T-helper 2 cell (primary cell): ENCODE measurements at regions not wholly inside any gene's neighbourhood (a gene's known extent, or its start where the extent isn't known, plus 50 kb on each side); places are given as distances from the start of the nearest gene placed in this dataset.
"Not testable (repeated sequence)": the region's sequence is repeated elsewhere in the genome, so short reads cannot be mapped to it uniquely, and the experiment has no call there.

Source experiments
- DNase-seq, 5 experiments: peaks; one replicate each; pipeline versions ENCODE4 v3.0.0 to v3.0.0-alpha.2; 2012 to 2022

DNA sequence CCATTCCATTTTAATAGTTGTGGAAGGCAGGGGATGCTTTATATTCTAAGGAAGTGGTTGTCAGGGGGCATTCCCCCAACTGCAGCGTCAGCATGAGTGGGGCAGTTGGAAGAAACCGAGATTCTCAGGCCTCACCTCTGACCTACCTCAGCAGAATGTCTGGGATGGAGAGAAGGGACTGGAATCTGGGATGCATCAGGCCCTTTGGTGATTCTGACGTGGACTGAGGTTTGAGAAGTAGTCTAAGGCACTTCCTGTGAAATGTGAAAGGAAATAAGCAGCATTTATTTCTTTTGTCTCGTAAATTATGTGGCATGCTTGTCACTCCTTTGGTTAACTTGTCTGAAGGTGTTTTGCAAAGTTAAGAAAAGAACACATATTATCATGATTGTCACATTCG lies 540.7 kb upstream of the NETO1 start:
- DNase-seq, result no peak

GRCh38 chr18:73407506-73407905 lies 539.7 kb upstream of the NETO1 start:
- DNase-seq, result no peak

GRCh38 chr18:73384246-73384645 lies 516.5 kb upstream of the NETO1 start:
- DNase-seq, result no peak

DNA sequence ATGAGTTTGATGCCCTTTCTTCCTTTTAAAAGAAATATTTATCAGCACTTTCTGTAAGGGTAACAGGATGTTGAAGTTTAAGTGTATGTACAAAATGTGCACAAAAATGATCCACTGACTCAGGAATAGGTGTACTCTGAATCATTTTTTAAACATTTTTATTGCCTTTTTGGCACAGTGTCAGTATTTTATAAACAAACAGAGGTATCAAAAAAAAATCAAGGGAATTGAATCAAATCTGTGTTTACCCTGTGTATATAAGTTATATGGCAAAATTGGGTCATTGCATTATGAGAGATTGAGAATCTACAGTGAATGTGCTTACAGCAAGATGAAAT lies 513.9 kb upstream of the NETO1 start:
- no peak for DNase-seq

DNA sequence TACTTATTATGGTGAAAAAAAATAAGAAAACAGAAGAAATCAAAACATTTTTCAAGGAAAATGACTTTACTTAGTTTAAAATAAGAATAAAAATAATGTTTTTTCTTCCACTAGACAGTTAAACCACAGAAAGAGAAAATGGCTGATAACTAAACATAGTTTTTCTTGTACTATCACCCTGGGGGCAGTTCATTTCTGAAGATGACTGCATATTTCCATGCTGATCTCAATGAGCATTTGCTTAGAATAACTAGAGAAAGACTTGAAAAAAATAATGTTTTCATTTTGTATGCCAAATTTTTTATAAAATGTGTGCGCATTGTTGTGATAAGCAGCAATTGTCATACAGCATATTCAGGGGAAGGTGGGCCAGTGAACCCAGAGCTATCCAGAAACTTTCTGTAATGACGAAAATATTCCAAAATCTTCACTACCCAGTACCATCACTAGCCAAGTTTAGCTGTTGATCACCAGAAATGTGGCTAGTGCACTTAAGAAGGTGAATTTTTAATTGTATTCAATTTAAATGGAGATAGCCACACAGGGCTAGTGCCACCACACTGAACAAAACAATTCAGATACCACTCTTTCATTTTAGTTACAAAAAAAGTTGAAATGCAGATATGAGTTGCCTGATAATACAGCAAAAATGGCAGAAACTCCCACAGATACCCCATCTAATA lies 513.4 kb upstream of the NETO1 start:
- DNase-seq, result no peak

DNA sequence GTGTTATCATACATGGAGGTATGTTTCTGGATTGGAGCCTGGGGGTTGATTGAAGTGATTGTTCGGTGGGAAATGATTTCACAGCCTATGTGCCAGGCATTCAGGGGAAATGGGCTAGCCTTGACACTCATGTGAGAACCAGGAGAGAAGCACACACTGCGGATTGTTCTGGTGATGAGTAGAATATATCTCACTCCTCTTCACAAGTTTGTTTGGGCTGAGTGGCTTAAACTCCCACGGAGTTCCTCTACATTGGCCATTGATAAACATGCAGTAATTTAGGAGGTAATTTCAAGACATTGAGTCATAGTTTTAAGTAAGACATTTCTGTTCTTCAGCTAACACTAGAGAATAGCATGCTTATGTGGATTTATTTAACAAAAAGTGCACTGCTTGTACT lies 498.9 kb upstream of the NETO1 start:
- no peak for DNase-seq

GRCh38 chr18:73365018-73365417 lies 497.2 kb upstream of the NETO1 start:
- no peak for DNase-seq

- no peak for DNase-seq
Observed at GRCh38 chr18:73355121-73355520, 487.3 kb upstream of the NETO1 start.

- DNase-seq, result no peak
Observed at GRCh38 chr18:73352546-73352945, 484.8 kb upstream of the NETO1 start.

DNA sequence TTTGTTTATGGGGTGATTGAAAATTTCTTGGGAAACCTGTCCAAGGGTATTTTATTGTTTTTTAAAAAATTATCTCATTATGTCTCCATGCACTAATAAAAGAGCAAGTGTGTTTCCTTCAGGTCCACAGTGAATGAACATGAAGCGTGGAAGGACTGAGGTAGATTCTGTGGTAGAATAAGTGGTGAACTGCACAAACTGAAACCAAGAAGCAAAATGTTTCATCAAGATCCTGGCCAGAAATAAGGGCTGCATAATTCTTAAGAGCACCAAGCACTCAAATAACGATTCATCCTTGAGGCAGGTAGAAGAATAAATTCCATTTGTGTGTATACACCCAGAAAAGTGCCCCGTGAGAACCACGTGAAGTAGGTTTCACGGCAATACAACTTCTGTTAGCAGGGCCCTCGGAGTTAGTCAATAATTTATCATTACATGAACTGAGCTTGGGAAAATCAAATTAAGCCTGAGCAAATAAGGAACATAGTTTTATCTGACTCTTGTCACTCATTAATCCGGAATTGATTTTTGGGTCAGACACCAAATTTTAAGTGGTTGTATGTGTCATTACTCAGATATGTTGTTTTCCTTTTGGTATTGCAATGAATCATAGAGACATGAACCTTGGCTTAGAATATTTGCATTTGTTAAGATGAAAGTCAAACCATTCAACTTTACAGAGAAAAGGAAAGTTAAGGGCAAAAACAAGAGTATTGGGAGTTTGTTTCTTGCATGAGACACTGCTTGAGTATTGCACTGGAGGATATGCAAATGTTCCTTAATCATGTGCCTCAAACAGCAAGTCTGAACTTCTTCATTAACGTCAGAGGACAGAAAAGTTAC lies 472.6 kb upstream of the NETO1 start:
- no peak for DNase-seq

DNA sequence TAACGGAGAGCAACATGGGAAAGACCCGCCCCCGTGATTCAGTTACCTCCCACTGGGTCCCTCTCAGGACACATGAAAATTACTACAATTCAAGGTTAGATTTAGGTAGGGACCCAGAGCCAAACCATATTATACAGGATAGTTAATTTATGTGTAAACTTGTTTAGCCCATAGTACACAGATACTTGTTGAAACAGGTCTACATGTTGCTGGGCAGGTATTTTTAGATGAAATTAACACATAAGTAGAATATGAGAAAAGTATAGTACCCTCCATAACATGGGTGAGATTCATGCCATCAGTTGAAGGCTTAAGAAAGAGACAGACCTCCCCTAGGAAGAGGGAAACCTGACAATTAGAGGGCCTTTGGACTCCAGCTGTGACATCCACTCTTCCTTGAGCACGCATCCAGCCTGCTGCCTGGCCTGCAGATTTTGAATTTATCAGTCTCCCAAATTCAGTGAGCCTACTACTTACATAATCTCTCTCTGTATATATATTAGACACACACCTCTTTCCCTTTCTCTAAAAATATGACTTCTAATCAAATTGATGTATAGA lies 463.5 kb upstream of the NETO1 start:
- no peak for DNase-seq

DNA sequence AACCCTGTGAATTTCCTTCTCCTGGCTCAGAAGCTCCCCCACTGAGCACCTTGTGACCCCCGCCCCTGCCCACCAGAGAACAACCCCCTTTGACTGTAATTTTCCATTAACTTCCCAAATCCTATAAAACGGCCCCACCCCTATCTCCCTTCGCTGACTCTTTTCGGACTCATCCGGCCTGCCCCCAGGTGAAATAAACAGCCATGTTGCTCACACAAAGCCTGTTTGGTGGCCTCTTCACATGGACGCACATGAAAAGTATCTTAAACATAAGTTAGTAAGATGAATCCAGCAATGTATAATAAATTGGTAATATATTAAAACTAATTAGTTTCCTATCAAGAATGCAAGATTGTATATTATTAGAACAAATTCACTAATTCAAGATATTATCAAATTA lies 462.3 kb upstream of the NETO1 start:
- not testable (repeated sequence) for DNase-seq

GRCh38 chr18:73324187-73324831 lies 456.5 kb upstream of the NETO1 start:
- not testable (repeated sequence) for DNase-seq

DNA sequence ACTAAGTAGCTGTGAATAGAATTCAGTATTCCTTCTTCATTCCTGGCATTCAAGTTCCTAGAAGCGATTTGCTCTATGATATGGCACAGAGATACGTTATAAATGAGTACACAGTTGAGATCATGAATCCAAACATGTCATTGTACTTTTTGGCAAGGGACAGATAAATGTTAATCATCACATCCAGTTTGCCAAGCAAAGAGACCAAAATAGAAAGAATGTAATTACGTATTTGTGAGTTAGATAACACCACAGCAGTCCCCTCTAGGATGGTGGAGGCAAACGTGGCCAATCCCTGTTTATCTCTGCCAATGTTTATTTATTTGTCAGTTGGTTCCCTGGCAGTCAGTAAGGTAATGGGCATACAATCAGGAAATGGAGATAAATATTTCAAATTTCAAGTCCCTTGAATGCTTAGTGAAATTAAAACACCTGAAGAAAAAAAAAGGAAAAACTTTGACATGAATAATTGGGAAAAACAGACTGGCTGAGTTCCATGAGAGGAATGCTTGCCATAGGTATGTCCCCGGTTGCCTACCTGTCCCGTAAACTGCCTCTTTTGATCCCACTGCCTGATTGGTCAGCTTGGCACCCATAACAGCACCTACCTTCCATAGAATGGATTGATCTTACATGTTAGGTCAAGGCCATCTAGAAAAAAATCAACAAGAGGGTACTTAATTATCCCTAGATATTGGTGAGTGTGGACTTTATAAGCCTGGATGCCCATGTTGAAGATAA lies 451.1 kb upstream of the NETO1 start:
- no peak for DNase-seq

GRCh38 chr18:73316513-73316912 lies 448.7 kb upstream of the NETO1 start:
- no peak for DNase-seq

- no peak for DNase-seq
Observed at GRCh38 chr18:73315381-73315780, 447.6 kb upstream of the NETO1 start.

DNA sequence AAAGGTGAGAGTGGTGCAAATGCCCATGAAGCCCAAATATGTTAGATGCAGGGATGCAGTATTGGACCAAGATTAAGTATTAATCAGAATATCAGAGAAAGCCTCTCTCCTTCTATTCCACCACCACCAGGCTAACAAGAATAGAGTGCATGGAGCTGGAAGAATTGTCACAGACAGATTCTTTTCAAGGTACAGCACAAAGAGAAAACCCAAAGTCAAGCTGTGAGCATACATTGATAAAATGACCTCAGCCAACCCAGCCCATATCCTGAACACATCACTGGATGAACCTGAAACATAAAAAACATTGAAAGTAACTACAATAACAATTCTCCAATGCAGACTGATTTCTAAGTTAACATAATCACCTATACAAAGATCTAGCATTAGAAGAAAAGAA lies 445.7 kb upstream of the NETO1 start:
- no peak for DNase-seq

- DNase-seq, result no peak
Observed at GRCh38 chr18:73296686-73297085, 428.9 kb upstream of the NETO1 start.

DNA sequence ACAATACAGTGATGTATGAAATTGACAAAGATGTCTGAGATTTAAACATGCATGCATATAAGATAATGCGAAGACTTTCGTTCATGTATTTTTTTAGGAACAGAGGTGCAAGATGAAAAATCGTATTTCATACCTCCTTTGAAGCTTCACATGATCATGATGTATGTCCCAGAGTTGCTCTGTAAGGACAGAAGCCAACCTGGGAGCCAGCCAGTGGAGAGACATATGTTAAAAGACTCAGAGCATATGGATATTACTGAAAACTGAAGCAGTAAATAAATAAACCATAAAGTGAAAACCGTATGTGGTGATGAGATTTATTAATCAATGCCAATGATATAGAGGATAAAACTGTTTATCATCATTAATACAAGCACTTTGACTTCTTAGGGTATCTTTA lies 424.4 kb upstream of the NETO1 start:
- no peak for DNase-seq

DNA sequence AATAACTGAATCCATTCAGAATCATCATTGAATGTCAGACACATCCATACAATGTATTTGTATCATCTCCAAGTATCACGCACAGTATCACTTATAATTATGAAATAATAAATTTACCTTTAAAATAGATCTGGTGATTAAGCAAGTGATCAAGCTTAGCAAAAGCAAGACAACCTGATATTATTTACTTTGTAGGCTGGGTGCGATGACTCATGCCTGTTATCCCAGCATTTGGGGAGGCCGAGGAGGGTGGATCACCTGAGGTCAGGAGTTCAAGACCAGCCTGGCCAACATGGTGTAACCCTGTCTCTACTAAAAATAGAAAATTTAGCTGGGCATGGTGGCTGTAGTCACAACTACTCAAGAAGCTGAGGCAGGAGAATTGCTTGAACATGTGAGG lies 421.0 kb upstream of the NETO1 start:
- DNase-seq, result no peak

DNA sequence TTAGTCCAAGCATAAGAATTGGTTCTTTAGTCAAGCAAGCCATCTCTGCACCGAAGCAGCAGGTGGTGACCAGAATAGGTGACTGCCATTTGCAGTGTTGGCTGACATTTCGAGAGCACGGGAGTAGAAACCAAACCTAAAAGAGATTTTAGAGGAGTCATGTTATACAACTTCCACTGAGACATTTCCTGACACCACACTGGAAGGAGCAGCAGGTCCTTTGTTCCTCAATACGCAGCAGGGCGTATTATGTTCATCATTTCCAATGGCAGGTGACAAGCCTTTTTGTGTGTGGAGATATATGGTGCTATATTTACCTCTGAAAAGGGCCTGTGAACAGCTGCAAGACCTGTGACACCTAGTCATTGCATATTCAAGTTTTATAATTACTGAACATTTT lies 418.8 kb upstream of the NETO1 start:
- DNase-seq, result no peak

- no peak for DNase-seq
Observed at GRCh38 chr18:73283788-73284187, 416.0 kb upstream of the NETO1 start.

DNA sequence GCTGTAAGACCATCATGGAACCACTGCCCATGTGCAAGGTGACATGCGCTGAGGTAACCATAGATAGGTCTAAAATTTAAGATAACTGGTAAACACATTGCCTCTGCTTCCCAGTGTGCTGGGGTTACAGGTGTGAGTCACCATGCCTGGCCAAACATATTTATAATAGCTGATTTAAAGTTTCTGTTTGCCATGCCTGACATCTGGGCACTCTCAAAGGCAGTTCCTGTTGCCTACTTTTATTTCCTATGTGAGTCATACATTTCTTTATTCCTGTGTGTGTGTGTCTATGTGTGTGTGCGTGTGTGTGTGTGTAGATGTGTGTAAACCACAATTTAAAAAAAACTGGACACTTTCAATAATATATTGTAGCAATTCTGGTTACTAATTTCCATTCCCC lies 415.2 kb upstream of the NETO1 start:
- no peak for DNase-seq
